ENCODE measurements at regions not wholly inside any gene's neighbourhood (a gene's known extent, or its start where the extent isn't known, plus 50 kb on each side); places are given as distances from the start of the nearest gene placed in this dataset.
"Not testable (repeated sequence)": the region's sequence is repeated elsewhere in the genome, so short reads cannot be mapped to it uniquely, and the experiment has no call there.

DNA sequence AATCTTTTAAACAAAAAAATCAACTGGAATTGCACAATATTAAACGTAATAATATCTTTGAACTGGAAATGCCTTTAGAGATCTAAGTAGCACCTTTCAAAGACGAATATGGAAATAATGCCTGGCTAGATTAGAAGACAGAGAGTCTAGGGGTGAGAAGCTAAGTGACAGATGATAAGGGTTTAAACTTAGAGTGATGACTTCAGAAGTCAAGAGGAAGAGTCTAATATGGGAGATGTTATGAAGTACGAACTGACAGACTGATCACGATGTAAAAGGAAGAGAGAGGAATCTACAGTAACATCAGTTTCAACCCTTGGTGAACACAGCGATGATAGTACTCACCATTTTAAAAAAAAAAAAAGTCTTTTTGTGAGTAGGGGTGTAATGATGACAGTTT, 57.9 kb downstream of the HINT1 start:
- no peak for DNase-seq

DNA sequence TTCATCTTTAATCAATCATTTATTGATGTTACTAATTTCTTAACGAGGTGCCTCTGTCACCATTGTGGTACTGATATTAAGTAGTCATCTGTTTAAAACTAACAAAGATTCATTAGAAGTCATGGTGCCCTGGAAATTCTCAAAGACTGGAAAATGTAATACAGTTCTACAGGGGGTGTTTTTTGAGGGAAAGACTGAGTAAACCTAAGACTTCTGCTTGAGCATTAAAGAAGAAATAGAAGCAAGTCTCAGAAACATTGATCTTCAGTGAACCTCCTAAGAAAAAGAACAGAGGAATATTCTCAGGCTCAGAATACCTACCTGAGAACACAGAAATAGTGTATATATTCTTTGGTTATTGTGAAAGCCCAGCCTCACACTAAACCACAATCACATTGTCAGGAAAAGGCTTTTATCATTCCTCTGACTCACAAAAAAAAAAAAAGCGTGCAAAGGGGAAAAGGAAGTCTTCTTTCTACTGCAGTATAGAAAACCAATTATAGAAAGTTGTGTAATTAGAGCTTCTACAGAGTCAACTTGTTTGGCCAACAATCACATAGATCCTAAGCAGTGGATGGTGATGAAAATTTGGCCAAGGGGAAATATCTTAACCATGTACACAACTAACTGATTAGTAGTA, 60.8 kb downstream of the HINT1 start:
- no peak for DNase-seq

DNA sequence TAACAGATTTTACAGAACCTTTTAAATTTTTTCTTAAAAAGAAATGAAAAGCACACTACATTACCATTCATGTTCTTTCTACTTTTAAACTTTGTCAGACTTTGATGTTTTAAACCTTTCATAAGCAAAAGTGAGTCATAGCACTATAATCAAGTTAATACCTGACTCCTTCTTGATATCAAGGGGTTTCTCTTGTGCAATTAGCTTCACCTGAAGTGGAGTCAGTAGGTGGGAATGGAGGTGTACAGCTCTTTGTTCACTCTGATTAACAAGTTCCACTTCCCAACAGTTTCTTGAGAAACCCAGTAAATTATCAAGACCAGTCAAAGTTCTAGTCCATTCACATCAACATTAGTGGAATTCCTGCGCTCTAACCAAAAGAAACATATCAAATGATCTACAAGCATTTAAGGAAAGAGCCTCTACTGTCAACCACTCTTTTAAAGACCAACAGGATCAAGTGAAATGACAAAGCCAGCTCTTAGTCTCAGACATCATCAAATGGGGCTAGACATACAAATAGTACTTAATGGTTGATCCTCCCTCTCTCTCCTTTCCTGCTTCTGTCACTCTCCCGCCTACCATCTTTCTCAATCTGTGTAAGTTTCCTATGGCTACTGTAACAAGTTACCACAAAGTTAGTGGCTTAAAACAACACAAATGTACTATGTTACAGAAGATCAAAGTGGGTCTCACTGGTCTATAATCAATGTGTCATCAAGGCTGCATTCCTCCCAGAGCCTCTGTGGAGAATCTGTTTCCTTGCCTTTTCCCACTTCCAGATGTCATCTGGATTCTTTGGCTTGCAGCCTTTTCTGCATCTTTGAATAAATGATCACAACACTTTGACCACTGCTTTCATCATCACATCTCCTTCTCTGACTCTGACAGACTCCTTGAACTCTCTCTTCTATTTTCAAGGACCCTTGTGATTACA, 68.0 kb downstream of the HINT1 start:
- DNase-seq = no peak

DNA sequence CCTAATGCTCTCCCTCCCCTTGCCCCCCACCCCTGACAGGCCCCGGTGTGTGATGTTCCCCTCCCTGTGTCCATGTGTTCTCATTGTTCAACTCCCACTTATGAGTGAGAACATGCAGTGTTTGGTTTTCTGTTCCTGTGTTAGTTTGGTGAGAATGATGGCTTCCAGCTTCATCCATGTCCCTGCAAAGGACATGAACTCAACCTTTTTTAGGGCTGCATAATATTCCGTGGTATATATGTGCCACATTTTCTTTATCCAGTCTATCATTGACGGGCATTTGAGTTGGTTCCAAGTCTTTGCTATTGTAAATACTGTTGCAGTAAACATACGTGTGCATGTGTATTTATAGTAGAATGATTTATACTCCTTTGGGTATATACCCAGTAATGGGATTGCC, 69.5 kb downstream of the HINT1 start:
- DNase-seq = not testable (repeated sequence)

DNA sequence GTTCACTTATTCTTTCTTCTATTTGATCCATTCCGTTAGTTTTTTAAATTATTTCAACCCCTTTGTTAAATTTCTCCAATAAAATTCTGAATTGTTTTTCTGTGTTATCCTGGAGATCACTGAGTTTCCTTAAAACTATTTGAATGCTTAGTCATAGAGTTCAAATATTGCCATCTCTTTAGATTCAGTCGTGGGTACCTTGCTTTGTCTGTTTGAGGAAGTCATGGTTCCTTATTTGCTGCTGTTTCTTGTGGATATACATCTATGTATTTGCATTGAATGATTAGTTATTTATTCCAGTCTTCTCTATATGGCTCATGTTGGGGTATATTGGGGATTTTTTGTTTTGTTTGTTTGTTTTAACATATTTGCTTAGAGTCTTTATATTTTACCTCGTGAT, 80.6 kb downstream of the HINT1 start:
- DNase-seq = no peak

DNA sequence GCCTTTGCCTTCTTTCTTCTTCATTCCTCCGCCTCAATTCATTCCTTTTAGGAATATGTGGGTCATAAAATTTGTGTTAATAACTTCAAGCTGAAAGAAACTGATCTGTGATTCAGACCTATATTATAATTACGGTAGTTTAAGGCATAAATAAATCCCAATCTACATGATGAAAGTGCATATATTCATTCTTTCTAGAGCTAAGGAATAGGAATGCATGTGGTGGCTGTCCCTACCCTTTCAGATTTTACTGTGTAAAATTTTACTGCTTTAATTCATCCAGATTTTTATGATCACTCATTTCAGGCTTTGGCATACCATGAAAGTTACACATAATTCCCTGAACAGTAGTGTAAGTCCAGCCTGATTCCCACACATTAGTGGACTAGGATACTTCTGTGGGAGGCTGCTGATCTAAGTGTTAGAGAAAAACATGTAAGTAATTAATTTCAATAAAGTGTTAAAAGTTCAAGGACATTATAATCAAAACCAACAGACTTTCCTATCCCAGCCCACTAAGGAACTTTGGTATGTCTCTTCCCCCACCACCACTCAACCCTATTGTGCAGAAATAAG, 83.1 kb downstream of the HINT1 start:
- DNase-seq = no peak

DNA sequence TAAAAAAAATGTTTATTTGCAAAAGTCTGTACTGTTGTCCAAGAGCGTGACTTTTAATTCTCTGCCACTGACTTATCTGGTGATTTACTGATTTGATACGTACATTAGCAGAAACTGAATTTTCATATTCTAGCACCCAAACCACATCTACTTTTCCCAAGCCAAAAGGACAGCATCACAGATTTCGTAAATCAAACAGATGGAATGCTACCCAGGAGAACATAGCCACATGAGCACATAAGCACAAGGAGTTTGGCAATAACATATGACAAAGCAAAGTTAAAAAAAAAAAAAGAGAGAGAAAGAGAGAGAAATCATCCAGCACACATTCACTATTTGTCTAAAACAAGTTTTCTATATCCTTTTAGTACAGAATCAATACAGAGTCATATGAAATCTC, 83.7 kb downstream of the HINT1 start:
- no peak for DNase-seq

DNA sequence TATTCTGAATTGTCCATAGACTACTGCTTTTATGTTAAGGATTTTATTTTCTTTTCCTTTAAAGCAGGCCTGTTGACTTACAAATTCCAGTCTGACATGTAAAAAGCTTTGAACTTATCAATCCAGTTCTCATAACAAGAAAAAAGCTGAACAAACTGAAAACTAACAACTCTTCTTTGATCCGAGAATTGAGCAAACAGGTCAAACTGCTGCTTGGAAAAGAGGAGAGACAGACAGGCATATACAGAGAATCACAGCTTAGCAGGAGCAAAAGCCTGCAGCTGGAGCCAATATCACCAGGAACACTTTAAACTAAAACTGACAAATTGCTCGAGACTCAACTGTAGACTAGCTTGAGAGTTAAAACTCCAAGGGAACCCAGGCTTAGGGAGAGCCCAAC, 85.8 kb downstream of the HINT1 start:
- DNase-seq = no peak

DNA sequence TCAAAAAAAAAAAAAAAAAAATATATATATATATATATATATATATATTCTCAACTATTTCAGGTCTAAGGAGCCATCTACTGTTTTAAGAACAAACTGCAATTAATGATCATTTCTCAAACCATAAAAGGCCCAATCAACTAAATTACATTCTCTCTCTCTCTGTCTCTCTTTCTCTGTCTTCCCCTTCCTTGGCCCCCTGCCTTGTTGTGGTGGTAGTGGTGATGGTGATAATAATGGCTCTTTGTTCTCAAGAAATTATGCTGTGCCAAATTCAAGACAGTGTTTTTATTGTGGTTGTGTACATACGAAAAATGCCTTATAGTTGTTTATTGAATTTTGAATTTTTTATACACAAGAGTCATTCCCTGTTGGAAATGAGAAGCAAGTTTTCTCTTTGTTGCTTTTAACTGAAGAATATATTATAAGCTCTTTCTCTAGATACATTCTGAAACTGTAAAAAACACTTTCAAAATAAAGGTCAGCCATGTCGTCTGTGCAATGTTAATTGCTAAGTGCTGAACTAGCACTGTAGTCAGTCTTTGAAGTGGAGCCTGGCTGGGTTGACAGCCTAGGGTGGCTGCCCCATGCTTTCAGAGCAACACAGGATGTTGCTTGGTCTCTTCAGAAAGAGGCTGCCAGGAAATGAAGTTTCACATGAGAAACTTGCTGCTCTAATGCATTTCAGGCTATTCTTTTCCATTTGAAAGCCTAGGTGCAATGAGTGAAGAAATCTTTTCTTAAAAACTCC, 96.0 kb downstream of the HINT1 start:
- peak; percentile 12 to 34 for DNase-seq

DNA sequence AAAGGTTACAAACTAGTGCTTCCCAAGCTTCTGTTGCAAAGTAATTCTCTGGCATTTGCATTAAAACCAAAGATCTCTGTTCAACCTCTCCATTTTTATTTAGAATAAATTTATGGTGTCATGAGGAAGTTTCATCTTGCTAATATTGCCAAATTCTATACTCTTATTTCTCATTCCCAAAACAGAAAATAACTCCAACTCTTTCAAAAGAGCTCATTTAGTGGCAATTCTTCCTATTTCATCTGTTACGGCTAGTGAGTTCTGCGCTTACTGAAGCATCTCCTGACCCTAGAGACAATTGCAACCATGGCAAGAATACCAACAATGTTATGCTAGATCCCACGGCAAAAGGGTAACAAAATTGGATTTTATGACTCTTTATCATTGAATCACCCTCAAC, 97.0 kb downstream of the HINT1 start:
- no peak for DNase-seq

DNA sequence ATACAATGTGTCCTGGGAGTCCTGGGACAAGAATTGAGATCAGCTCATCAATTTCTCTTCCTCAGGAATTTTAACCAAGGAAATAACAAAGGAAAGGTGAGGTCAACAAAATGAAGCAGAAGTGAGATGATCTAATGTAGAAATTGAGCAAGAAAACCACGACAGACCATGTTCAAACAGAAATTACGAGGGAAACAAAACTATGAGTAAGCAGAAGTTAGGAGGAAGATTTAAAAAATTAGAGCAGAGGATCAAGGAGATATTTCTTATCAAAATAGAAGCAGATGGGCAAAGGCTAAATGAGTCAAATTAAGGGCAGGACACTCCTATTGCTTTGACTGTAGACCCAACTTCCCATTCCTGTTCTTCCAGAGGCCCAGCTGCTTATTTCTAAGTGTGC, 97.4 kb downstream of the HINT1 start:
- DNase-seq = no peak

DNA sequence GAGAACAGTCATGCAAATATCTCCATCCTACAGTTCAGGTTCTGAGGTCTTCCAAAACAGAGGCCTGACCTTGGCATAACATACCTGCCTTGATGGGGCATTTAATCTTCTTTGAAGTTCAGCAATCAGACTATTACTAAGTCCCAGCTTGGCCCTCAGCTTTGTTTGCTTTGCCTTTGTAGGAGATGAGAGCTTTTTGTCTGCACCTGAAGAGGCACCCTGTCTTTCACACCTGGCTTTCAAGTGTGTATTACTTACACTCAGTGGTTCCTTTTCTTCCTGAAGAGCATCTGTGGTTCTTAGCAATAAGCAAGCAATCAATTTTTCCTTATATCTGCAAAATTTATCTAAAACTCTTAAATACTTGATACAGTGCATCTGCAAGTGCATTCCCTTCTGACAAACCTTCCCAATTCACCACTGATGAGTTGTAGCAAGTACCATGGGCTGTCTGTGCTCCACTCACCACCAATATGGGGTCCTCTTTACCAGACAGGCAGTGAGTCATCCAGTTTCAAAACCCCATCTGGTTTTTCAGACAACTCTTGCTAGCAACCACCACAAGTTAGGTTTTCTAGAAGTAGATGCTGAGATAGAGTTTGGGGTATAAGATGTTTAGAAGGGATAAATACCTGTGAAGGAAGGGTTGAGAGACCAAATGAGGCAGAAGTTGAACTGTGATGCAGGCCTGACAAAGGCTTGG, 100.2 kb downstream of the HINT1 start:
- DNase-seq = no peak

DNA sequence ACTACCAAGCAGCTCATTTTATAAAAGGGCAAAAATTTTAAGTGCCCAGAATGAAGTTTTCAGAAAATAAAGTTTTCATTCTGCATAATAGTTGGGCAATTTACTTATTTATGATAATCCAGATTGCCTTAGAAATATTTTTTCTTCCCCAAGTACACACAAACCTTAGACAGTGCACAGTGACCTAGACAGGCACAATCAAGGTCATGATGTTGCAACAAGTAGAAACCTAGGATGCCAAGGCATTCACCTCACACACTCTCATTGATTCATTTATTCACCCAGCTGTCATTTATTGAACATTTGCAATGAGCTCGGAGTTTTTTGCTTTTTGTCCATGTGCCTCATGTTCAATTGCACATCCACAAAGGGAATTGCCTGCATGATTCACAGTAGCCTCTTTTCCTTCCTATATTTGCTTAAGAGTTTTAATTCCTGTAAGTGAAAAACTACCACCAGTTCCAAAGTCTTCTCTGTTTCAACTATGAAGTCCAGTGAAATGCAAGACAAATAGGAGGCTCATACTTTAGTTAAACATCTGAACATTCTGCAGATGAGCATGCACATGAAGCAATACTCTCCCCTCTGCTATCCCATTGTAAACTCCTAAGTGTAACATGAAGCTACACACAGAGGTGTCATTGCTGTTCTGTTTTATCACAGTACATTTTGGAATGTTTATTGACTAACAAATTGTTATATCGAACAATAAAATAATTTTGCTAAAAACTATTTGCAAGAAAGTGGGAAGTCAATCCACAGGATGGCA, 122.9 kb downstream of the HINT1 start:
- no peak for DNase-seq

DNA sequence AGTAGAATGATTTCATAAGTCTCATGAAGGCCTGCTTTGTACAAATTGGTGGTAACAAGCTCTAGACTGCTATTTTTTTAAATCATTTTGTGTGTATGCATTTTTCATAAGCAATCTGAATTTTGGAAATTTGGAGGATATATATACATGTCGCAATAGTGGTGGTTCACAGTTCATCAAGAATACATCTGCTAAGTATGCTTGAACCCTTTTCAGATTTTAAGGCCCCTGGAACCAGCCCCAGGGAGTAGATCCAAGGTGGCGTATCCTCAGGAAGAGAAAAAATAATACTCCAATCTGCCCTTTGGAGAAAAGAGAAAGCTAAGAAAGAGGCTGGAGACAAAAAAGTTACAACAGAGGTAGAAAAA, 141.6 kb downstream of the HINT1 start:
- no peak for DNase-seq

DNA sequence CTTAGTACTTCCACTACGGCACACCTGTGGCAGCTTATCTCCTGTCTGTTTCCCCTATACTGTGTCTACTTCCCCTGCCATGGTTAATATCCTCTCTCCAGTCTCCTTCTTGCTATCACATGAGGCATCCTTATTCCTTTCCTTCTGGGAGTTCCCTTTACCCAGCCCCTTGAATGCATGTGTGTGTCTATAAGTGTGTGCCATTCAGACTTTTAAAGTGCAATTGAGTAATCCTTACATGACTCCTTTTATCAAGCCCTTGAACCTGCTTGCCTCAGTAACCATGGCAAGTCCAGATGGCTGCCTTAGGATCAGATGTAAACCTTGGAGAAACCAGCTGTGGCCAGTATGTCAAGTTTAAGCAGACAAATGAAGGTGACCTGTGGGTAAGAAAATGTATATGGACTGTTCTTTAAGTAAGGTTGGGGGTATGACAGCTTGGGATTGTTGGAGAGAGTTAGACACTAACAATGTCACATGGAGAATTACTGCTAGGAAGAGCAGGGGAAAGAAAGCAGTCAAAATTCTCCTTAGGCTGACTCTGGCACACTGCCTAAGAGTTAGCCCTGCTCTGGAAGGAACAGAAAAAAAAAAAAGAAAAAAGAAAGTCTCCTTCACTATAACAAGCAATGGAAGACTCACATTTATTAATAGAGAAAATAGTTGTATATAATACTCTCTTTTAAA, 142.1 kb downstream of the HINT1 start:
- no peak for DNase-seq

DNA sequence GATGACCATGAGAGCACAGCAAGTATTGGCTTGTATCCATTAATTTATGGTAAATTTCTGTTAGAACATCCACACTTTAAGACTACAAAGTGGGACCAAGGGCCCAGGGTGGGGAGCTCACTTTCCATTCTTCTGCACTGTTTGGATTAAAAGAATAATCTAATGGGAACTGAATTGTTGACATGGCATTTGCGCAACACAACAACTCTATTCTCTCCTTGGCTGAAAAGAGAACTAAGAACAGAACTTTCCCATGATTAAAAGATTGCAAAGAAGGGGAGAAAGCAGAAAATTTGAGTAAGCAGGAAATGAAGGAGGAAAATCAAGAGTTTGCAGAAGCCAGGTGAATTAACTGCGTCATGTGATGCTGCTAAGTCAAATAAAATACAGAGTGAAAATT, 143.4 kb downstream of the HINT1 start:
- no peak for DNase-seq

DNA sequence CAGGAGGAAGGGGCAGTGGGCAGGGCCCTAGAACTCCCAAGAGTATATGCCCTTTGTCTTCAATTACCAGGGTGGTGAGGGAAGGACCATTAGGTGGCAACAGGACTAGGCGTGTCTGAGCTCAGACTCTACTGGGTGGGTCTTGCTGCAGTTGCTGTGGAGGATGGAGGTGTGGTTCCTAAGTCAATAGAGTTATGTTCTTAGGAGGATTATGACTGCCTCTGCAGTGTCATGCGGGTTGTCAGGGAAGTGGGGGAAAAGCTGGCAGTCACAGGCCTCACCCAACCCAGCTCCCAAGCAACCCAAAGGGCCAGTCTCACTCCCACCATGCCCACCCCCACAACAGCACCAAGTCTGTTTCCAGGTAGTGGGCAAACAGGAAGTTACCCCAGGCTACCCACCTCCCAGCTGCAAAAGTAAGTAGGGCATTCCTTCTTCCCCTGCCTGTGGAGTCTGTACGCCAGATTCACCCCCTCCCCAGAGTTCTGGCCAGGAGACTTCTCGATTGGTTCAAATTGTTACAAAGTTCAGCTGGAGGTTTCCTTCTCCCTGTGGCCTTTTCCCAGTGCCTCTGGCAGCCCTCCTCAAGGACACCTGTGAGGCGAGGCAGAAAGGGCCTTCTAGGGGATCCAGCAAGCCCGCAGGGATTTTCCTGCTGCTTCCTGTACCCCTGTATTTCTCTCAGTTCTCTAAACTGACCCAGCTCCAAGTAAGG, 145.3 kb downstream of the HINT1 start:
- DNase-seq = no peak

DNA sequence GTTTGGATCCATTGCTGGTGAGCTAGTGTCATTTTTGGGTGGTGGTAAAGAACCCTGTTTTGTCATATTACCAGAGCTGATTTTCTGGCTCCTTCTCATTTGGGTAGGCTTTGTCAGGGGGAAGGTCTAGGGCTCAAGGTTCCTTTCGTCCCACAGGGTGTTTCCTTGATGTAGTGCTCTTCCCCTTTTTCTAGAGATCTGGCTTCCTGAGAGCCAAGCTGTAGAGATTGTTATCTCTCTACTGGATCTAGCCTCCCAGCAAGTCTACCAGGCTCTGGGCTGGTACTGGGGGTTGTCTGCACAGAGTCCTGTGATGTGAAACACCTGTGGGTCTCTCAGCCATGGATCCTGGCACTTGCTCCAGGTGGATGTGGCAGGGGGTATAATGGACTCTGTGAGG, 145.9 kb downstream of the HINT1 start:
- no peak for DNase-seq

DNA sequence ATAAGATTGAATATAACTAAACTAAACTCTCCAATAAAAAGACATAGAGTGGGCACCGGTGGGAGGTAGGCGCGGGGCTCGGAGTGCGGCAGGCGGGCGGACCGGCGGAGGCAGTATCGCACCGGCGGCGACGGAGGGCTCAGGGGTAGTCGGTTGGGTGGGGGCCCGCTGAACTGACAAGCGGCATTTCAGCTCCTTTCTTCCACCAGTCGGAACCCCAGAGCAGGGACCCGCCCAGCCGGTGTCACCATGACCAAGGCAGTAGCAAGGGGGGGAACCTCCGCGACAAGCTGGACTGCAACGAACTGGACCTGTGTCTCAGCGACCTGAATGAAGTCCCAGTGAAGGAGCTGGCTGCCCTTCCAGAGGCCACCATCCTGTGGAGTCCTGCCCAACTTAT, 156.7 kb downstream of the HINT1 start:
- DNase-seq = no peak

DNA sequence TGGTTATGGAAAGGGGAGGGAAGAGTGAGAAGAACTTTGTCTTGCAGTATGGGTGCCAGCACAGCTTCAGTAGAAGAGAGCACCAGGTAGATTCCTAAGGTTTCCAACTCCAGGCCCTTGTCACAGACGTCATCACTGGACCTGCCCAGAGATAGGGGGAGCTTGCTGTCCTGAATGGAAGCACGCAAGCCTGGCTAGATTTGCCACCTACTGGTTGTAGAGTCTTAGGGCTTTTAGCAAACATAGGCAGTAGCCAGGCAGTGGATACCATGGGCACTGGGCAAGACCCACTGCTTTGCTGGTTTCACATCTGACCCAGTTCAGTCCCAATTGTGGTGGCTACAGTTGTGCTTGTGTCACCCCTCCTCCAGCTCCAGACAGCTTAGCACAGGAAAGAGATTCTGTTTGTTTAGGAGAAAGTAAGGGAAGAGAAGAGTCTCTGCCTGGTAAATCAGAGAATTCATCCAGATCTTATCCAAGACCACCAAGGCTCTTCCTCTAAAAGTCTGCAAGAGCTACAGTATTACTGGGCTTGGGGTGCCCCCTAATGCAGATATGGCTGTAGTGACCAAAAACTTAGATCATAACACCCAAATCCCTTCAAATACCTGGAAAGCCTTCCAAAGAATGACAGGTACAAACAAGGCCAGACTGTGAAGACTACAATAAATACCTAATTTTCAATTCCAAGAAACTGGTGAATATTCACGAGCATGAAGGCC, 158.9 kb downstream of the HINT1 start:
- DNase-seq = no peak
